Keratinocyte (primary cell): ENCODE measurements at regions not wholly inside any gene's neighbourhood (a gene's known extent, or its start where the extent isn't known, plus 50 kb on each side); places are given as distances from the start of the nearest gene placed in this dataset.

ENCODE experiments used
- DNase-seq: peaks from one replicate; pipeline ENCODE4 v3.0.0-alpha.2; 2011; ENCODE audit warnings: low read depth, missing footprints, low spot score
- FAIRE-seq: peaks from 2 replicates; lab custom pipeline; 2011; peaks lifted over from hg19 to GRCh38; lab: Jason Lieb, UNC
- H2AFZ ChIP-seq: 2 replicates; pipeline ENCODE4 v1.6.0; 2012; ENCODE audit warnings: low read length, control low read depth, inconsistent platforms; ENCODE audit not compliant: control insufficient read depth
- H3K27ac ChIP-seq: 2 replicates; pipeline ENCODE4 v1.5.1; 2011; ENCODE audit warnings: low read length; ENCODE audit not compliant: control insufficient read depth, insufficient read depth
- H3K27me3 ChIP-seq: 3 replicates; pipeline ENCODE4 v1.6.0; 2011; ENCODE audit warnings: low read length; ENCODE audit not compliant: control insufficient read depth, insufficient read depth; ENCODE audit errors: extremely low read depth
- H3K36me3 ChIP-seq, 2 experiments: 2 replicates in 1 of 2; 3 replicates in 1 of 2; pipeline ENCODE4 v1.5.1; 2011; ENCODE audit warnings: low read length in 2 of 2, mild to moderate bottlenecking in 1 of 2; ENCODE audit not compliant: control insufficient read depth in 2 of 2, insufficient read depth in 2 of 2; ENCODE audit errors: extremely low read depth in 1 of 2
- H3K4me1 ChIP-seq: 3 replicates; pipeline ENCODE4 v1.5.1; 2011; ENCODE audit warnings: low read length; ENCODE audit not compliant: control insufficient read depth, insufficient read depth; ENCODE audit errors: extremely low read depth
- H3K4me2 ChIP-seq: 3 replicates; pipeline ENCODE4 v1.6.0; 2011; ENCODE audit warnings: low read depth, low read length; ENCODE audit not compliant: control insufficient read depth, insufficient read depth; ENCODE audit errors: extremely low read depth
- H3K4me3 ChIP-seq, 3 experiments: fragments of 200-600 bp in 1 of 3; sonication (generic) in 1 of 3; 2 replicates in 2 of 3; 3 replicates in 1 of 3; pipeline ENCODE4 v1.5.1; 2011 to 2016; ENCODE audit warnings: low read length in 3 of 3, mild to moderate bottlenecking in 3 of 3, control low read depth in 2 of 3, inconsistent platforms in 1 of 3, low read depth in 1 of 3, mixed read lengths in 1 of 3, mixed run types in 1 of 3, moderate library complexity in 1 of 3; ENCODE audit not compliant: control insufficient read depth in 2 of 3, insufficient read depth in 2 of 3; ENCODE audit errors: extremely low read depth in 1 of 3
- H3K79me2 ChIP-seq: 2 replicates; pipeline ENCODE4 v1.6.0; 2012; ENCODE audit warnings: low read length; ENCODE audit not compliant: control insufficient read depth, insufficient read depth
- H3K9ac ChIP-seq: 3 replicates; pipeline ENCODE4 v1.6.0; 2011; ENCODE audit warnings: low read length; ENCODE audit not compliant: control insufficient read depth, insufficient read depth; ENCODE audit errors: extremely low read depth
- H3K9me1 ChIP-seq: 3 replicates; pipeline ENCODE4 v1.6.0; 2011; ENCODE audit warnings: low read length; ENCODE audit not compliant: control insufficient read depth, insufficient read depth; ENCODE audit errors: extremely low read depth
- H3K9me3 ChIP-seq: 2 replicates; pipeline ENCODE4 v1.5.1; 2012; ENCODE audit warnings: low read depth, low read length; ENCODE audit not compliant: control insufficient read depth
- H4K20me1 ChIP-seq: 3 replicates; pipeline ENCODE4 v1.6.0; 2011; ENCODE audit warnings: low read length; ENCODE audit not compliant: control insufficient read depth, insufficient read depth; ENCODE audit errors: extremely low read depth
- EZH2 ChIP-seq: IDR thresholded peaks from one replicate; pipeline ENCODE4 v1.6.1; 2012; ENCODE audit warnings: inconsistent platforms, mild to moderate bottlenecking, low read length, moderate library complexity
- dilution Hi-C: fragments of 300-500 bp; cut with MboI; formaldehyde crosslinking; loops from one replicate; pipeline ENCODE4 v1.7.0; 2020; ENCODE audit warnings: low sequenced_read_pairs; ENCODE audit not compliant: extremely low pct_ligation_motif_present
- TF ChIP-seq, protein P1 (sequence below), 3 experiments: IDR thresholded peaks in 1 of 3; conservative IDR thresholded peaks in 1 of 3; optimal IDR thresholded peaks in 1 of 3; 2 replicates in 2 of 3; 3 replicates in 1 of 3; pipeline versions ENCODE3 to v1.5.1; 2011; ENCODE audit warnings: low read length in 3 of 3, mild to moderate bottlenecking in 3 of 3, moderate library complexity in 2 of 3, control low read depth in 1 of 3, inconsistent platforms in 1 of 3; ENCODE audit not compliant: insufficient read depth in 2 of 3; ENCODE audit errors: extremely low read depth in 1 of 3

- Histone ChIP-seq H2AFZ (no peak overlapping the region), H3K27me3 (no peaks in the 10 kb centered on the region), H3K36me3 (no peaks in the 10 kb centered on the region), H3K9me1 (no peaks in the 10 kb centered on the region), H3K4me1 (no peaks in the 10 kb centered on the region), H3K9ac (no peak overlapping the region), H3K79me2 (no peaks in the 10 kb centered on the region), H3K27ac (no peak overlapping the region), H3K4me3 (no peak overlapping the region), H4K20me1 (no peaks in the 10 kb centered on the region), H3K4me2 (no peak overlapping the region), H3K9me3 (no peaks in the 10 kb centered on the region)
- FAIRE-seq: no peak
- TF ChIP-seq, protein P1, sequence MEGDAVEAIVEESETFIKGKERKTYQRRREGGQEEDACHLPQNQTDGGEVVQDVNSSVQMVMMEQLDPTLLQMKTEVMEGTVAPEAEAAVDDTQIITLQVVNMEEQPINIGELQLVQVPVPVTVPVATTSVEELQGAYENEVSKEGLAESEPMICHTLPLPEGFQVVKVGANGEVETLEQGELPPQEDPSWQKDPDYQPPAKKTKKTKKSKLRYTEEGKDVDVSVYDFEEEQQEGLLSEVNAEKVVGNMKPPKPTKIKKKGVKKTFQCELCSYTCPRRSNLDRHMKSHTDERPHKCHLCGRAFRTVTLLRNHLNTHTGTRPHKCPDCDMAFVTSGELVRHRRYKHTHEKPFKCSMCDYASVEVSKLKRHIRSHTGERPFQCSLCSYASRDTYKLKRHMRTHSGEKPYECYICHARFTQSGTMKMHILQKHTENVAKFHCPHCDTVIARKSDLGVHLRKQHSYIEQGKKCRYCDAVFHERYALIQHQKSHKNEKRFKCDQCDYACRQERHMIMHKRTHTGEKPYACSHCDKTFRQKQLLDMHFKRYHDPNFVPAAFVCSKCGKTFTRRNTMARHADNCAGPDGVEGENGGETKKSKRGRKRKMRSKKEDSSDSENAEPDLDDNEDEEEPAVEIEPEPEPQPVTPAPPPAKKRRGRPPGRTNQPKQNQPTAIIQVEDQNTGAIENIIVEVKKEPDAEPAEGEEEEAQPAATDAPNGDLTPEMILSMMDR (optimal IDR thresholded peaks at IDR 0.05 in 1 of 3, IDR thresholded peaks at IDR 0.05 in 1 of 3, conservative IDR thresholded peaks at IDR 0.05 in 1 of 3; ENCODE audit: extremely low read depth in 1 of 3, insufficient read depth in 2 of 3, low read length in 3 of 3): no peak
- no peak for TF ChIP-seq EZH2
- dilution Hi-C loops: no loop called here
- no peak for DNase-seq
Observed at GRCh38 chr6:71082033-71082650, 125.3 kb upstream of the B3GAT2 start.

DNA sequence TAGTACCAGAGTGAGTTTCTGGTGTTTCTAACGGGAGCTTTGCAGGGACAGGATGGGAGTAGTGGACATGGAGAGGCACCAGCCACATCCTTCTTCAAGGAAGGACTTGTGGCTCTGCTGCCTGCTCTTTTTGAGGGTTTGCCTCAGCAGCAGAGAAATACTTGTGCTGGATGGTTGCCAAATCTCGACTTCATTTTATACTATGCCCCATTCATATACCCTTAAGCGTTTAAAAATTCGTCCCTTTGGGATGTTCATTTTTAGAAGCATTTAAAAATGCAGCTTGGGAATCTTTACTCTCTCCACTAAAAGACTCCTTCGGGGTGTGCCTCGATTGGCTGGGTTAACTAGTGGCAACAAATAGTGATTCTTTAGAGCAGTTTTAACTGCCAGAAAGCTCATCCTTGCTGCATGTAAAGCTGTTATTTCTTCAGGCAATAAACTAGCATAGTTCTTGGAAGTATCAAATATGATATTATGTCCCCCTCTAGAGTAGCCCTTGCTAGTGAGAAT, 126.5 kb upstream of the B3GAT2 start:
- TF ChIP-seq EZH2: no peak
- TF ChIP-seq, protein P1 (optimal IDR thresholded peaks at IDR 0.05 in 1 of 3, IDR thresholded peaks at IDR 0.05 in 1 of 3, conservative IDR thresholded peaks at IDR 0.05 in 1 of 3; ENCODE audit: extremely low read depth in 1 of 3, insufficient read depth in 2 of 3, low read length in 3 of 3): no peak
- Histone ChIP-seq H3K4me3 (no peak overlapping the region), H3K27me3 (no peaks in the 10 kb centered on the region), H4K20me1 (no peaks in the 10 kb centered on the region), H3K9me3 (no peaks in the 10 kb centered on the region), H3K79me2 (no peaks in the 10 kb centered on the region), H2AFZ (no peak overlapping the region), H3K9me1 (no peaks in the 10 kb centered on the region), H3K36me3 (no peaks in the 10 kb centered on the region), H3K4me1 (no peaks in the 10 kb centered on the region), H3K4me2 (no peak overlapping the region), H3K27ac (no peak overlapping the region), H3K9ac (no peak overlapping the region)
- no peak for FAIRE-seq
- DNase-seq: no peak
- dilution Hi-C loops: no loop called here
